GM23338 (cell line): ENCODE measurements at regions not wholly inside any gene's neighbourhood (a gene's known extent, or its start where the extent isn't known, plus 50 kb on each side); places are given as distances from the start of the nearest gene placed in this dataset.

Source experiments
- ATAC-seq: fragments of 200-7000 bp; cut with Tn5 transposase; 3 replicates; pipeline ENCODE4 v1.9.1; 2020
- DNase-seq: peaks from one replicate; pipeline ENCODE4 v3.0.0-alpha.2; 2015; ENCODE audit warnings: low spot score
- H2AFZ ChIP-seq: fragments of 200-600 bp; sonication (generic); 2 replicates; pipeline ENCODE4 v1.8.0; 2016; ENCODE audit warnings: antibody characterized with exemption, mild to moderate bottlenecking, moderate library complexity
- H3F3A ChIP-seq: fragments of 200-600 bp; sonication (generic); replicated peaks from 2 replicates; pipeline ENCODE4 v1.8.0; 2017; ENCODE audit warnings: antibody characterized with exemption, mixed run types, low read depth
- H3K27ac ChIP-seq: fragments of 200-600 bp; sonication (generic); 2 replicates; pipeline ENCODE4 v1.6.1; 2016; ENCODE audit warnings: low read depth
- H3K27me3 ChIP-seq: fragments of 200-600 bp; sonication (generic); 2 replicates; pipeline ENCODE4 v1.8.0; 2016; ENCODE audit warnings: mild to moderate bottlenecking, mixed run types, moderate library complexity; ENCODE audit not compliant: insufficient read depth
- H3K36me3 ChIP-seq: fragments of 200-600 bp; sonication (generic); 2 replicates; pipeline ENCODE4 v1.8.0; 2016; ENCODE audit warnings: mild to moderate bottlenecking; ENCODE audit not compliant: insufficient read depth
- H3K4me1 ChIP-seq: fragments of 200-600 bp; sonication (generic); 2 replicates; pipeline ENCODE4 v1.8.0; 2016; ENCODE audit warnings: mild to moderate bottlenecking, moderate library complexity; ENCODE audit not compliant: insufficient read depth
- H3K4me2 ChIP-seq: fragments of 200-600 bp; sonication (generic); 2 replicates; pipeline ENCODE4 v1.7.1; 2017; ENCODE audit warnings: mixed run types
- H3K4me3 ChIP-seq: fragments of 200-600 bp; sonication (generic); 2 replicates; pipeline ENCODE4 v1.6.1; 2016; ENCODE audit warnings: mixed run types
- H3K79me2 ChIP-seq: fragments of 200-600 bp; sonication (generic); replicated peaks from 2 replicates; pipeline ENCODE4 v1.8.0; 2017; ENCODE audit warnings: mild to moderate bottlenecking; ENCODE audit not compliant: insufficient read depth
- H3K9me2 ChIP-seq: fragments of 200-600 bp; sonication (generic); 2 replicates; pipeline ENCODE4 v1.8.0; 2017; ENCODE audit not compliant: insufficient read depth
- H4K20me1 ChIP-seq: fragments of 200-600 bp; sonication (generic); replicated peaks from 2 replicates; pipeline ENCODE4 v1.8.0; 2017; ENCODE audit warnings: mild to moderate bottlenecking; ENCODE audit not compliant: insufficient read depth
- H3K27ac Mint-ChIP-seq: 2 replicates; pipeline ENCODE4 v1.8.0; 2020; ENCODE audit warnings: inconsistent platforms, mild to moderate bottlenecking, moderate library complexity, mixed read lengths
- H3K27me3 Mint-ChIP-seq: 3 replicates; pipeline ENCODE4 v1.8.0; 2022; ENCODE audit warnings: low read depth, mild to moderate bottlenecking, moderate library complexity, mixed read lengths, inconsistent platforms; ENCODE audit not compliant: insufficient read depth, poor library complexity
- H3K36me3 Mint-ChIP-seq: 3 replicates; pipeline ENCODE4 v1.8.0; 2021; ENCODE audit warnings: low read depth, mild to moderate bottlenecking, inconsistent platforms, moderate library complexity, mixed read lengths
- H3K4me1 Mint-ChIP-seq: 3 replicates; pipeline ENCODE4 v1.8.0; 2020; ENCODE audit warnings: mild to moderate bottlenecking, inconsistent platforms, mixed read lengths
- H3K4me3 Mint-ChIP-seq: 3 replicates; pipeline ENCODE4 v1.8.0; 2021; ENCODE audit warnings: moderate library complexity, mild to moderate bottlenecking, inconsistent platforms, mixed read lengths
- H3K9me3 Mint-ChIP-seq: 3 replicates; pipeline ENCODE4 v1.8.0; 2020; ENCODE audit warnings: moderate library complexity, mild to moderate bottlenecking, inconsistent platforms, mixed read lengths
- CREB1 ChIP-seq: fragments of 250-450 bp; sonication (Bioruptor Pico); IDR thresholded peaks from 2 replicates; pipeline ENCODE4 v1.5.0; 2020; ENCODE audit warnings: low read depth, mild to moderate bottlenecking, moderate library complexity
- ETS1 ChIP-seq: IDR thresholded peaks from 2 replicates; pipeline ENCODE4 v1.6.1; 2016; ENCODE audit warnings: antibody characterized with exemption
- EZH2 ChIP-seq: fragments of 200-600 bp; sonication (generic); IDR thresholded peaks from one replicate; pipeline ENCODE4 v1.8.0; 2017; ENCODE audit warnings: antibody characterized with exemption, mild to moderate bottlenecking, low read depth; ENCODE audit not compliant: unreplicated experiment
- EZH2phosphoT487 ChIP-seq: fragments of 200-600 bp; sonication (generic); IDR thresholded peaks from one replicate; pipeline ENCODE4 v1.8.1; 2018; ENCODE audit warnings: antibody characterized with exemption; ENCODE audit not compliant: unreplicated experiment
- JUNB ChIP-seq: IDR thresholded peaks from one replicate; pipeline ENCODE4 v1.6.1; 2016; ENCODE audit warnings: antibody characterized with exemption; ENCODE audit not compliant: unreplicated experiment
- NANOG ChIP-seq: IDR thresholded peaks from 2 replicates; pipeline ENCODE4 v1.6.1; 2016; ENCODE audit warnings: antibody characterized with exemption, borderline replicate concordance
- REST ChIP-seq: IDR thresholded peaks from one replicate; pipeline ENCODE4 v1.6.1; 2018; ENCODE audit warnings: antibody characterized with exemption; ENCODE audit not compliant: unreplicated experiment
- STAT1 ChIP-seq: IDR thresholded peaks from one replicate; pipeline ENCODE4 v1.6.1; 2016; ENCODE audit warnings: antibody characterized with exemption; ENCODE audit not compliant: unreplicated experiment
- ZNF331 ChIP-seq: fragments of 250-450 bp; sonication (Bioruptor Pico); IDR thresholded peaks from 2 replicates; pipeline ENCODE4 v1.5.0; 2020; ENCODE audit warnings: low read depth, mild to moderate bottlenecking, moderate library complexity
- TF ChIP-seq, protein P1 (sequence below), 2 experiments: fragments of 200-600 bp in 1 of 2; sonication (generic) in 1 of 2; conservative IDR thresholded peaks; 2 replicates each; pipeline versions ENCODE4 v1.5.1 to v1.6.1; 2016 to 2017; ENCODE audit warnings: antibody characterized with exemption in 2 of 2, low read depth in 2 of 2, mild to moderate bottlenecking in 2 of 2, moderate library complexity in 1 of 2

DNA sequence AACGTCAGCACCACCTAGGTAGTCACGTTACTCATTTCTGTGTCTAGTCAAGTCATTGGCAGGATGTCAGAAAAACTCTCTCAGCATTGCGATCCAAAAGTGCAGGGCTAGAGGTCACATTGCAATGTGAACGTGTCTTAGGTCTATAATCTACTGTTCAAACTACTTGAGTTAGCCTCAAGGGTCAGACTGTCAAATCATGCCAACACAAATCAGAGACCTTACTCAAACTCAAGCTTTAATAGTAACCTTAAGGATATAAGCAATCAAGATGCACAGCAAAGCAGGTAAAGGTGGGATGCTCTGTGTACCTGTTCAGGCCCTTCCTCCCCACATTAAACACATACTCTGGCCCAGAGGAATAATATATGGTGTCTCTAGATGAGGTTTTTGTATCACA lies 114.4 kb upstream of the NOCT start (continued):
- no peak for TF ChIP-seq REST
- no peak for TF ChIP-seq CREB1
- TF ChIP-seq STAT1, result no peak
- no peak for TF ChIP-seq JUNB
- no peak for TF ChIP-seq ZNF331 (CRISPR knock-in tag)
- TF ChIP-seq EZH2, result no peak
- TF ChIP-seq ETS1, result no peak

GRCh38 chr4:138899999-138900398 lies 115.6 kb upstream of the NOCT start:
- Histone ChIP-seq H3K9me2 (no peaks in the 10 kb centered on the region), H4K20me1 (no peaks in the 10 kb centered on the region), H3K27ac (no peak overlapping the region), H3K27me3 (no peaks in the 10 kb centered on the region), H3F3A (no peaks in the 10 kb centered on the region), H3K4me3 (no peak overlapping the region), H3K36me3 (no peaks in the 10 kb centered on the region), H2AFZ (peak overlapping the region; percentile 94), H3K4me2 (no peak overlapping the region), H3K79me2 (no peaks in the 10 kb centered on the region), H3K4me1 (peaks cover 4% of the 10 kb centered on the region; the same call in 1 of the 2 replicates)
- Mint-ChIP-seq H3K27ac (peak overlapping the region; percentile 63; the same call in 1 of the 2 replicates), H3K9me3 (0 out of 3 replicates have a peak, but pooled peaks cover under 1% of the 10 kb centered on the region), H3K27me3 (peaks cover 3% of the 10 kb centered on the region), H3K36me3 (no peaks in the 10 kb centered on the region), H3K4me3 (no peak overlapping the region), H3K4me1 (no peaks in the 10 kb centered on the region)
- no peak for DNase-seq
- ATAC-seq, result no peak
- TF ChIP-seq, protein P1, sequence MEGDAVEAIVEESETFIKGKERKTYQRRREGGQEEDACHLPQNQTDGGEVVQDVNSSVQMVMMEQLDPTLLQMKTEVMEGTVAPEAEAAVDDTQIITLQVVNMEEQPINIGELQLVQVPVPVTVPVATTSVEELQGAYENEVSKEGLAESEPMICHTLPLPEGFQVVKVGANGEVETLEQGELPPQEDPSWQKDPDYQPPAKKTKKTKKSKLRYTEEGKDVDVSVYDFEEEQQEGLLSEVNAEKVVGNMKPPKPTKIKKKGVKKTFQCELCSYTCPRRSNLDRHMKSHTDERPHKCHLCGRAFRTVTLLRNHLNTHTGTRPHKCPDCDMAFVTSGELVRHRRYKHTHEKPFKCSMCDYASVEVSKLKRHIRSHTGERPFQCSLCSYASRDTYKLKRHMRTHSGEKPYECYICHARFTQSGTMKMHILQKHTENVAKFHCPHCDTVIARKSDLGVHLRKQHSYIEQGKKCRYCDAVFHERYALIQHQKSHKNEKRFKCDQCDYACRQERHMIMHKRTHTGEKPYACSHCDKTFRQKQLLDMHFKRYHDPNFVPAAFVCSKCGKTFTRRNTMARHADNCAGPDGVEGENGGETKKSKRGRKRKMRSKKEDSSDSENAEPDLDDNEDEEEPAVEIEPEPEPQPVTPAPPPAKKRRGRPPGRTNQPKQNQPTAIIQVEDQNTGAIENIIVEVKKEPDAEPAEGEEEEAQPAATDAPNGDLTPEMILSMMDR (conservative IDR thresholded peaks at IDR 0.05; ENCODE audit: low read depth in 2 of 2), result no peak
- TF ChIP-seq ETS1 (no peak), REST (no peak), EZH2phosphoT487 (no peak), JUNB (no peak), NANOG (no peak)
